ENCODE measurements at regions not wholly inside any gene's neighbourhood (a gene's known extent, or its start where the extent isn't known, plus 50 kb on each side); places are given as distances from the start of the nearest gene placed in this dataset.

- Histone ChIP-seq H2AFZ (ENCODE audit: low read depth, low read length) (no peak overlapping the region), H3K4me2 (ENCODE audit: low read length) (no peak overlapping the region), H3K36me3 (ENCODE audit: insufficient read depth, low read length) (no peaks in the 10 kb centered on the region), H3K27me3 (ENCODE audit: insufficient read depth, low read depth, low read length) (no peaks in the 10 kb centered on the region), H3K4me3 (ENCODE audit: low read length) (no peak overlapping the region), H3K9ac (ENCODE audit: low read length) (no peak overlapping the region), H3K27ac (ENCODE audit: low read length) (no peak overlapping the region), H3F3A (ENCODE audit: insufficient read depth, low read length, poor library complexity, severe bottlenecking) (no peaks in the 10 kb centered on the region), H3K9me2 (ENCODE audit: insufficient read depth, low read length) (no peaks in the 10 kb centered on the region), H3K9me3 (ENCODE audit: low read length) (no peaks in the 10 kb centered on the region), H4K20me1 (ENCODE audit: insufficient read depth) (no peaks in the 10 kb centered on the region), H3K79me2 (replicated peaks; ENCODE audit: insufficient read depth, low read length) (no peaks in the 10 kb centered on the region)
- no peak for TF ChIP-seq REST (IDR thresholded peaks at IDR 0.05; ENCODE audit: borderline replicate concordance)
- TF ChIP-seq EZH2 (IDR thresholded peaks at IDR 0.05; ENCODE audit: borderline replicate concordance, insufficient read depth, low read length, poor library complexity, severe bottlenecking): no peak
- TF ChIP-seq POLR2AphosphoS5 (IDR thresholded peaks at IDR 0.05): no peak
- no peak for TF ChIP-seq EP300 (conservative IDR thresholded peaks at IDR 0.05; ENCODE audit: poor library complexity, severe bottlenecking)
- TF ChIP-seq RAD21 (conservative IDR thresholded peaks at IDR 0.05): no peak
- TF ChIP-seq SMC3 (conservative IDR thresholded peaks at IDR 0.05; ENCODE audit: poor library complexity): no peak
- TF ChIP-seq MXI1 (conservative IDR thresholded peaks at IDR 0.05; ENCODE audit: poor library complexity, severe bottlenecking): no peak
- no peak for TF ChIP-seq CTCF (IDR thresholded peaks at IDR 0.05; ENCODE audit: poor library complexity, severe bottlenecking)
- no peak for TF ChIP-seq TAF1 (IDR thresholded peaks at IDR 0.05; ENCODE audit: low read depth)
These were observed 233.3 kb upstream of the KRR1 start for GRCh38 chr12:75744607-75745256.

- H3K9me2 ChIP-seq (ENCODE audit: insufficient read depth, low read length): no peaks in the 10 kb centered on the region
- H2AFZ ChIP-seq (ENCODE audit: low read depth, low read length): no peak overlapping the region
- no peaks in the 10 kb centered on the region for H3F3A ChIP-seq (ENCODE audit: insufficient read depth, low read length, poor library complexity, severe bottlenecking)
- no peak overlapping the region for H3K9ac ChIP-seq (ENCODE audit: low read length)
- no peak overlapping the region for H3K4me3 ChIP-seq (ENCODE audit: low read length)
- no peak overlapping the region for H3K4me2 ChIP-seq (ENCODE audit: low read length)
- no peaks in the 10 kb centered on the region for H3K36me3 ChIP-seq (ENCODE audit: insufficient read depth, low read length)
- H3K27ac ChIP-seq (ENCODE audit: low read length): no peak overlapping the region
- no peaks in the 10 kb centered on the region for H3K79me2 ChIP-seq (replicated peaks; ENCODE audit: insufficient read depth, low read length)
- H3K27me3 ChIP-seq (ENCODE audit: insufficient read depth, low read depth, low read length): no peaks in the 10 kb centered on the region
- H3K9me3 ChIP-seq (ENCODE audit: low read length): no peaks in the 10 kb centered on the region
- no peaks in the 10 kb centered on the region for H4K20me1 ChIP-seq (ENCODE audit: insufficient read depth)
- TF ChIP-seq POLR2AphosphoS5 (IDR thresholded peaks at IDR 0.05) (no peak), EP300 (conservative IDR thresholded peaks at IDR 0.05; ENCODE audit: poor library complexity, severe bottlenecking) (no peak), EZH2 (IDR thresholded peaks at IDR 0.05; ENCODE audit: borderline replicate concordance, insufficient read depth, low read length, poor library complexity, severe bottlenecking) (no peak), SMC3 (conservative IDR thresholded peaks at IDR 0.05; ENCODE audit: poor library complexity) (no peak), REST (IDR thresholded peaks at IDR 0.05; ENCODE audit: borderline replicate concordance) (no peak), RAD21 (conservative IDR thresholded peaks at IDR 0.05) (no peak), CTCF (IDR thresholded peaks at IDR 0.05; ENCODE audit: poor library complexity, severe bottlenecking) (no peak), TAF1 (IDR thresholded peaks at IDR 0.05; ENCODE audit: low read depth) (no peak), MXI1 (conservative IDR thresholded peaks at IDR 0.05; ENCODE audit: poor library complexity, severe bottlenecking) (no peak)
These were observed 231.6 kb upstream of the KRR1 start for GRCh38 chr12:75742961-75743360.

All from neural cell (in vitro differentiated cells).